DND-41 (cell line): ENCODE measurements at regions not wholly inside any gene's neighbourhood (a gene's known extent, or its start where the extent isn't known, plus 50 kb on each side); places are given as distances from the start of the nearest gene placed in this dataset.

Experiments
- CTCF ChIP-seq: IDR thresholded peaks from 2 replicates; pipeline ENCODE4 v1.5.1; 2012; ENCODE audit warnings: borderline replicate concordance, low read length, moderate library complexity, mild to moderate bottlenecking; ENCODE audit not compliant: poor library complexity, severe bottlenecking; ENCODE audit errors: extremely low read depth
- EZH2 ChIP-seq: IDR thresholded peaks from 3 replicates; pipeline ENCODE4 v1.6.1; 2012; ENCODE audit warnings: borderline replicate concordance, low read depth, mild to moderate bottlenecking, moderate library complexity, low read length, inconsistent platforms; ENCODE audit not compliant: severe bottlenecking

DNA sequence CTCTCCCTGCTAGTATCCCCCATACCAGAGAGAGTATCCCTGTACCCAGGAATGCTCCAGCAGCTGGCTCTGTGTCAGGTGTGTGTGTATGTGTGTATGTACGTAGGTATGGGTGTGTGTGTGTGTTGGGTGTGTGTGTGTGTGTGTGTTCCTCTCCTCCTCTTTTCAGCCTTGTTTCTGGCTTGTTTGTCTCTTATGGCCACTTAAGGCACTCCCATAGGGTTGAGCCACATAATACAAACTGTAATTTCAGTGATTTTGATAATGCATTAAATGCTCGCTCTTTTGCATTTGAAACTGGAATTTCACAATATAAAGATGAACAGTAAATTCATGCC is 80.8 kb upstream of the SH3PXD2B start:
- TF ChIP-seq CTCF (no peak), EZH2 (no peak)
